ENCODE measurements at regions not wholly inside any gene's neighbourhood (a gene's known extent, or its start where the extent isn't known, plus 50 kb on each side); places are given as distances from the start of the nearest gene placed in this dataset.

GRCh38 chrX:97743014-97743413 is 859.3 kb downstream of the RPA4 start:
- Histone ChIP-seq H4K20me1 (replicated peaks; ENCODE audit: control insufficient read depth, extremely low read depth, insufficient read depth, low read length) (no peaks in the 10 kb centered on the region), H3K27me3 (ENCODE audit: control insufficient read depth in 2 of 2, insufficient read depth in 2 of 2, low read length in 2 of 2) (no peaks in the 10 kb centered on the region), H3K9me1 (replicated peaks; ENCODE audit: control insufficient read depth, extremely low read depth, insufficient read depth, low read length) (no peaks in the 10 kb centered on the region), H3K79me2 (ENCODE audit: control insufficient read depth, insufficient read depth, low read length) (no peaks in the 10 kb centered on the region), H3K9me3 (replicated peaks; ENCODE audit: control insufficient read depth, insufficient read depth, low read length) (no peaks in the 10 kb centered on the region), H3K9ac (replicated peaks; ENCODE audit: extremely low read depth, insufficient read depth, low read length) (no peak overlapping the region), H3K36me3 (ENCODE audit: control insufficient read depth in 2 of 2, extremely low read depth in 1 of 2, insufficient read depth in 2 of 2, low read length in 2 of 2) (no peaks in the 10 kb centered on the region), H3K27ac (ENCODE audit: insufficient read depth, low read depth, low read length) (no peak overlapping the region), H3K4me1 (ENCODE audit: control insufficient read depth, extremely low read depth, insufficient read depth, low read length) (no peaks in the 10 kb centered on the region), H2AFZ (ENCODE audit: low read depth, low read length) (no peak overlapping the region), H3K4me3 (replicated peaks in 1 of 3; ENCODE audit: insufficient read depth in 1 of 3, low read depth in 1 of 3, low read length in 3 of 3) (no peak overlapping the region), H3K4me2 (ENCODE audit: insufficient read depth, low read length) (no peak overlapping the region)
- TF ChIP-seq FOS (IDR thresholded peaks at IDR 0.05; ENCODE audit: borderline replicate concordance, insufficient read depth, low read length) (no peak), CTCF (IDR thresholded peaks at IDR 0.05; ENCODE audit: extremely low read depth in 1 of 2, insufficient read depth in 1 of 2, low read depth in 1 of 2, low read length in 2 of 2) (peak in 1 of 2 donors; percentile 13)
- ChIA-PET POLR2A (no interaction called here), CTCF (no interaction called here)
- intact Hi-C loops (cut with micrococcal nuclease) (loop anchor here (5.0 to 10.0 kb wide), 2 partner anchors 716 to 968 kb away; no protein-coding TSS in a partner anchor), dilution Hi-C loops (cut with MboI; ENCODE audit: extremely low pct_ligation_motif_present, low sequenced_read_pairs) (no loop called here)
- DNase-seq (ENCODE audit: low read depth, low spot score) (no peak), FAIRE-seq (no peak)
- BruUV-seq (replicated peaks), result no TSS peak

- DNase-seq (ENCODE audit: low read depth, low spot score) (no peak), FAIRE-seq (no peak)
- Histone ChIP-seq H2AFZ (ENCODE audit: low read depth, low read length) (no peak overlapping the region), H3K9ac (replicated peaks; ENCODE audit: extremely low read depth, insufficient read depth, low read length) (no peak overlapping the region), H3K4me3 (replicated peaks in 1 of 3; ENCODE audit: insufficient read depth in 1 of 3, low read depth in 1 of 3, low read length in 3 of 3) (no peak overlapping the region), H3K4me1 (ENCODE audit: control insufficient read depth, extremely low read depth, insufficient read depth, low read length) (no peaks in the 10 kb centered on the region), H3K4me2 (ENCODE audit: insufficient read depth, low read length) (no peak overlapping the region), H3K79me2 (ENCODE audit: control insufficient read depth, insufficient read depth, low read length) (no peaks in the 10 kb centered on the region), H3K9me3 (replicated peaks; ENCODE audit: control insufficient read depth, insufficient read depth, low read length) (no peaks in the 10 kb centered on the region), H3K9me1 (replicated peaks; ENCODE audit: control insufficient read depth, extremely low read depth, insufficient read depth, low read length) (no peaks in the 10 kb centered on the region), H4K20me1 (replicated peaks; ENCODE audit: control insufficient read depth, extremely low read depth, insufficient read depth, low read length) (no peaks in the 10 kb centered on the region), H3K27me3 (ENCODE audit: control insufficient read depth in 2 of 2, insufficient read depth in 2 of 2, low read length in 2 of 2) (no peaks in the 10 kb centered on the region), H3K36me3 (ENCODE audit: control insufficient read depth in 2 of 2, extremely low read depth in 1 of 2, insufficient read depth in 2 of 2, low read length in 2 of 2) (no peaks in the 10 kb centered on the region), H3K27ac (ENCODE audit: insufficient read depth, low read depth, low read length) (no peak overlapping the region)
- dilution Hi-C loops (cut with MboI; ENCODE audit: extremely low pct_ligation_motif_present, low sequenced_read_pairs) (no loop called here), intact Hi-C loops (cut with micrococcal nuclease) (loop anchor here (10.0 kb wide), 1 partner anchor 973 kb away; no protein-coding TSS in a partner anchor)
- POLR2A ChIA-PET, result no interaction called here
- no peak for TF ChIP-seq FOS (IDR thresholded peaks at IDR 0.05; ENCODE audit: borderline replicate concordance, insufficient read depth, low read length)
- TF ChIP-seq MYC (IDR thresholded peaks at IDR 0.05; ENCODE audit: low read depth, low read length), result no peak
- TF ChIP-seq CTCF (IDR thresholded peaks at IDR 0.05; ENCODE audit: extremely low read depth in 1 of 2, insufficient read depth in 1 of 2, low read depth in 1 of 2, low read length in 2 of 2), result no peak
- no peak for TF ChIP-seq JUN (IDR thresholded peaks at IDR 0.05; ENCODE audit: borderline replicate concordance, insufficient read depth, insufficient read length, low read depth)
- no peak for TF ChIP-seq POLR2AphosphoS5 (IDR thresholded peaks at IDR 0.05; ENCODE audit: insufficient read depth, low read depth, low read length)
- TF ChIP-seq GATA2 (IDR thresholded peaks at IDR 0.05; ENCODE audit: insufficient read depth, insufficient read length, low read depth, low read length), result no peak
- TF ChIP-seq POLR2A (IDR thresholded peaks at IDR 0.05; ENCODE audit: low read depth, low read length), result no peak
- no peak for TF ChIP-seq EZH2 (IDR thresholded peaks at IDR 0.05; ENCODE audit: borderline replicate concordance, low read depth, low read length, severe bottlenecking)
- TF ChIP-seq MAX (IDR thresholded peaks at IDR 0.05; ENCODE audit: insufficient read depth, insufficient read length), result no peak
- CTCF ChIA-PET, result no interaction called here
- no TSS peak for BruUV-seq (replicated peaks)
Observed at GRCh38 chrX:97747346-97747745, 863.6 kb downstream of the RPA4 start.
